HG03439 (cell line): ENCODE measurements at regions not wholly inside any gene's neighbourhood (a gene's known extent, or its start where the extent isn't known, plus 50 kb on each side); places are given as distances from the start of the nearest gene placed in this dataset.

Experiments
- ATAC-seq: cut with Tn5 transposase; IDR thresholded peaks from one replicate; pipeline ENCODE4 v1.9.1; 2021; ENCODE audit warnings: mild to moderate bottlenecking, moderate library complexity; ENCODE audit not compliant: unreplicated experiment

GRCh38 chr2:12430407-12431133 lies 286.2 kb upstream of the TRIB2 start:
- peak; percentile 95 for ATAC-seq

GRCh38 chr2:12432985-12433625 lies 283.6 kb upstream of the TRIB2 start:
- no peak for ATAC-seq

- no peak for ATAC-seq
These were observed 283.1 kb upstream of the TRIB2 start for GRCh38 chr2:12433626-12433990.

GRCh38 chr2:12434630-12435098 lies 282.1 kb upstream of the TRIB2 start:
- ATAC-seq, result no peak

GRCh38 chr2:12435430-12436222 lies 281.1 kb upstream of the TRIB2 start:
- no peak for ATAC-seq

- no peak for ATAC-seq
These were observed 280.3 kb upstream of the TRIB2 start for GRCh38 chr2:12436483-12436882.

GRCh38 chr2:12436935-12437561 lies 279.7 kb upstream of the TRIB2 start:
- no peak for ATAC-seq

GRCh38 chr2:12440731-12441130 lies 276.0 kb upstream of the TRIB2 start:
- ATAC-seq, result no peak

GRCh38 chr2:12441750-12442475 lies 274.8 kb upstream of the TRIB2 start:
- no peak for ATAC-seq

- no peak for ATAC-seq
These were observed 274.3 kb upstream of the TRIB2 start for GRCh38 chr2:12442476-12442847.

GRCh38 chr2:12448846-12449505 lies 267.8 kb upstream of the TRIB2 start:
- no peak for ATAC-seq

GRCh38 chr2:12451726-12452125 lies 265.0 kb upstream of the TRIB2 start:
- ATAC-seq, result no peak

GRCh38 chr2:12452185-12452584 lies 264.6 kb upstream of the TRIB2 start:
- ATAC-seq, result no peak

- no peak for ATAC-seq
These were observed 263.0 kb upstream of the TRIB2 start for GRCh38 chr2:12453731-12454130.

- ATAC-seq, result no peak
These were observed 261.1 kb upstream of the TRIB2 start for GRCh38 chr2:12455661-12456060.

- ATAC-seq, result peak; percentile 95
These were observed 260.2 kb upstream of the TRIB2 start for GRCh38 chr2:12456293-12457106.

GRCh38 chr2:12457831-12458230 lies 258.9 kb upstream of the TRIB2 start:
- no peak for ATAC-seq

- ATAC-seq, result no peak
These were observed 253.5 kb upstream of the TRIB2 start for GRCh38 chr2:12463189-12463588.

GRCh38 chr2:12465631-12466135 lies 251.1 kb upstream of the TRIB2 start:
- no peak for ATAC-seq
